ENCODE measurements at regions not wholly inside any gene's neighbourhood (a gene's known extent, or its start where the extent isn't known, plus 50 kb on each side); places are given as distances from the start of the nearest gene placed in this dataset.

- Histone ChIP-seq H3K9me2 (ENCODE audit: insufficient read depth, low read length) (no peaks in the 10 kb centered on the region), H3K4me2 (ENCODE audit: low read length) (no peak overlapping the region), H3K36me3 (ENCODE audit: insufficient read depth, low read length) (no peaks in the 10 kb centered on the region), H3K9me3 (ENCODE audit: low read length) (no peaks in the 10 kb centered on the region), H3K27ac (ENCODE audit: low read depth, low read length, poor library complexity, severe bottlenecking) (no peak overlapping the region), H3K79me2 (ENCODE audit: insufficient read depth, low read depth, low read length) (no peaks in the 10 kb centered on the region), H3K4me1 (ENCODE audit: insufficient read depth, low read length, poor library complexity, severe bottlenecking) (no peaks in the 10 kb centered on the region), H4K20me1 (ENCODE audit: insufficient read depth, low read length) (no peaks in the 10 kb centered on the region; the same call in 1 of the 2 replicates), H2AFZ (ENCODE audit: low read length) (no peak overlapping the region), H3K4me3 (ENCODE audit: low read depth, low read length, poor library complexity, severe bottlenecking) (no peak overlapping the region)
- ChIA-PET CTCF (ENCODE audit: unreplicated experiment) (no interaction called here), POLR2A (interaction anchor here (0.6 kb wide), 2 partner anchors 151 to 666 kb away, joined by 3 read pairs; no protein-coding TSS in a partner anchor)
- intact Hi-C loops (cut with micrococcal nuclease; ENCODE audit: unreplicated experiment), result no loop called here
- TF ChIP-seq CTCF (conservative IDR thresholded peaks at IDR 0.05; ENCODE audit: low read length), result no peak
- TF ChIP-seq EZH2phosphoT487 (IDR thresholded peaks at IDR 0.05; ENCODE audit: borderline replicate concordance, low read depth, low read length), result no peak
- no peak for DNase-seq (ENCODE audit: low spot score)
- BruUV-seq (replicated peaks), result no TSS peak
These were observed 178.1 kb upstream of the KBTBD8 start for GRCh38 chr3:66819993-66820501.

GRCh38 chr3:66822186-66823008, 175.7 kb upstream of the KBTBD8 start:
- Histone ChIP-seq H3K36me3 (ENCODE audit: insufficient read depth, low read length) (no peaks in the 10 kb centered on the region), H3K4me3 (ENCODE audit: low read depth, low read length, poor library complexity, severe bottlenecking) (no peak overlapping the region), H3K4me2 (ENCODE audit: low read length) (no peak overlapping the region), H3K4me1 (ENCODE audit: insufficient read depth, low read length, poor library complexity, severe bottlenecking) (no peaks in the 10 kb centered on the region), H3K79me2 (ENCODE audit: insufficient read depth, low read depth, low read length) (no peaks in the 10 kb centered on the region), H3K9me3 (ENCODE audit: low read length) (no peaks in the 10 kb centered on the region), H2AFZ (ENCODE audit: low read length) (no peak overlapping the region), H4K20me1 (ENCODE audit: insufficient read depth, low read length) (no peaks in the 10 kb centered on the region), H3K9me2 (ENCODE audit: insufficient read depth, low read length) (no peaks in the 10 kb centered on the region), H3K27ac (ENCODE audit: low read depth, low read length, poor library complexity, severe bottlenecking) (no peak overlapping the region)
- DNase-seq (ENCODE audit: low spot score), result peak; percentile 73
- intact Hi-C loops (cut with micrococcal nuclease; ENCODE audit: unreplicated experiment), result no loop called here
- TF ChIP-seq EZH2phosphoT487 (IDR thresholded peaks at IDR 0.05; ENCODE audit: borderline replicate concordance, low read depth, low read length) (no peak), CTCF (conservative IDR thresholded peaks at IDR 0.05; ENCODE audit: low read length) (peak; percentile 91)
- BruUV-seq (replicated peaks), result no TSS peak
- CTCF ChIA-PET (ENCODE audit: unreplicated experiment), result interaction anchor here (0.5 to 1.0 kb wide), 3 partner anchors 19 to 574 kb away, joined by 3 to 6 read pairs (median 4); no protein-coding TSS in a partner anchor
- POLR2A ChIA-PET, result interaction anchor here (0.6 to 1.7 kb wide), 5 partner anchors 13 to 567 kb away, joined by 3 to 6 read pairs (median 5); no protein-coding TSS in a partner anchor

GRCh38 chr3:66823009-66823397, 175.1 kb upstream of the KBTBD8 start:
- no peaks in the 10 kb centered on the region for H3K36me3 ChIP-seq (ENCODE audit: insufficient read depth, low read length)
- BruUV-seq (replicated peaks), result no TSS peak
- H3K79me2 ChIP-seq (ENCODE audit: insufficient read depth, low read depth, low read length), result no peaks in the 10 kb centered on the region
- intact Hi-C loops (cut with micrococcal nuclease; ENCODE audit: unreplicated experiment), result no loop called here
- TF ChIP-seq CTCF (conservative IDR thresholded peaks at IDR 0.05; ENCODE audit: low read length), result no peak
- no peak for TF ChIP-seq EZH2phosphoT487 (IDR thresholded peaks at IDR 0.05; ENCODE audit: borderline replicate concordance, low read depth, low read length)
- no peak overlapping the region for H2AFZ ChIP-seq (ENCODE audit: low read length)
- H4K20me1 ChIP-seq (ENCODE audit: insufficient read depth, low read length), result no peaks in the 10 kb centered on the region
- CTCF ChIA-PET (ENCODE audit: unreplicated experiment), result no interaction called here
- no peaks in the 10 kb centered on the region for H3K4me1 ChIP-seq (ENCODE audit: insufficient read depth, low read length, poor library complexity, severe bottlenecking)
- no peaks in the 10 kb centered on the region for H3K9me3 ChIP-seq (ENCODE audit: low read length)
- POLR2A ChIA-PET, result interaction anchor here (0.6 to 1.7 kb wide), 5 partner anchors 12 to 568 kb away, joined by 3 to 6 read pairs (median 5); no protein-coding TSS in a partner anchor
- H3K4me2 ChIP-seq (ENCODE audit: low read length), result no peak overlapping the region
- H3K9me2 ChIP-seq (ENCODE audit: insufficient read depth, low read length), result no peaks in the 10 kb centered on the region
- H3K27ac ChIP-seq (ENCODE audit: low read depth, low read length, poor library complexity, severe bottlenecking), result no peak overlapping the region
- no peak overlapping the region for H3K4me3 ChIP-seq (ENCODE audit: low read depth, low read length, poor library complexity, severe bottlenecking)
- DNase-seq (ENCODE audit: low spot score), result no peak
